HL-60 (cell line): ENCODE measurements at regions not wholly inside any gene's neighbourhood (a gene's known extent, or its start where the extent isn't known, plus 50 kb on each side); places are given as distances from the start of the nearest gene placed in this dataset.

Experiments used
- DNase-seq, 2 experiments: peaks; one replicate each; pipeline ENCODE4 v3.0.0-alpha.2; 2010 to 2020; ENCODE audit warnings: low read depth in 1 of 2, low spot score in 1 of 2
- H3K27ac ChIP-seq: fragments of 250-450 bp; sonication (Bioruptor Pico); replicated peaks from 2 replicates; pipeline ENCODE4 v1.5.1; 2020; ENCODE audit warnings: mild to moderate bottlenecking, moderate library complexity
- H3K27me3 ChIP-seq: fragments of 250-450 bp; sonication (Bioruptor Pico); 2 replicates; pipeline ENCODE4 v1.5.1; 2021; ENCODE audit warnings: mild to moderate bottlenecking, moderate library complexity; ENCODE audit not compliant: insufficient read depth, poor library complexity, severe bottlenecking
- H3K4me3 ChIP-seq: replicated peaks from 2 replicates; pipeline ENCODE4 v1.5.1; 2011; ENCODE audit warnings: mild to moderate bottlenecking, control low read depth, low read length; ENCODE audit not compliant: insufficient read depth
- CTCF ChIP-seq: IDR thresholded peaks from one replicate; pipeline ENCODE4 v1.5.1; 2011; ENCODE audit warnings: low read length, control low read depth, inconsistent platforms; ENCODE audit not compliant: insufficient read depth
- GABPA ChIP-seq: IDR thresholded peaks from 2 replicates; pipeline ENCODE4 v1.6.1; 2012; ENCODE audit warnings: low read depth
- POLR2AphosphoS5 ChIP-seq: IDR thresholded peaks from 2 replicates; pipeline ENCODE4 v1.6.1; 2012; ENCODE audit warnings: low read depth
- REST ChIP-seq: IDR thresholded peaks from 2 replicates; pipeline ENCODE4 v1.6.1; 2012; ENCODE audit warnings: low read depth; ENCODE audit not compliant: insufficient replicate concordance
- SPI1 ChIP-seq: IDR thresholded peaks from 2 replicates; pipeline ENCODE4 v1.6.1; 2012; ENCODE audit warnings: low read depth, mild to moderate bottlenecking, borderline replicate concordance

GRCh38 chr2:167480986-167481309 is 592.7 kb downstream of the XIRP2 start:
- Histone ChIP-seq H3K27me3 (no peaks in the 10 kb centered on the region), H3K4me3 (no peak overlapping the region), H3K27ac (no peak overlapping the region)
- TF ChIP-seq GABPA (no peak), CTCF (no peak), REST (no peak), POLR2AphosphoS5 (no peak), SPI1 (no peak)
- no peak for DNase-seq

GRCh38 chr2:167480232-167480985 is 592.1 kb downstream of the XIRP2 start:
- Histone ChIP-seq H3K27me3 (no peaks in the 10 kb centered on the region), H3K27ac (no peak overlapping the region), H3K4me3 (no peak overlapping the region)
- DNase-seq: no peak
- TF ChIP-seq REST: no peak
- TF ChIP-seq CTCF: no peak
- TF ChIP-seq POLR2AphosphoS5: no peak
- no peak for TF ChIP-seq GABPA

- Histone ChIP-seq H3K27ac (no peak overlapping the region), H3K4me3 (no peak overlapping the region), H3K27me3 (no peaks in the 10 kb centered on the region)
- DNase-seq: no peak
- no peak for TF ChIP-seq SPI1
- TF ChIP-seq POLR2AphosphoS5: no peak
- TF ChIP-seq CTCF: no peak
- no peak for TF ChIP-seq GABPA
- TF ChIP-seq REST: no peak
Measured at GRCh38 chr2:167478196-167478595, 589.9 kb downstream of the XIRP2 start.
